ENCODE measurements at regions not wholly inside any gene's neighbourhood (a gene's known extent, or its start where the extent isn't known, plus 50 kb on each side); places are given as distances from the start of the nearest gene placed in this dataset.

DNA sequence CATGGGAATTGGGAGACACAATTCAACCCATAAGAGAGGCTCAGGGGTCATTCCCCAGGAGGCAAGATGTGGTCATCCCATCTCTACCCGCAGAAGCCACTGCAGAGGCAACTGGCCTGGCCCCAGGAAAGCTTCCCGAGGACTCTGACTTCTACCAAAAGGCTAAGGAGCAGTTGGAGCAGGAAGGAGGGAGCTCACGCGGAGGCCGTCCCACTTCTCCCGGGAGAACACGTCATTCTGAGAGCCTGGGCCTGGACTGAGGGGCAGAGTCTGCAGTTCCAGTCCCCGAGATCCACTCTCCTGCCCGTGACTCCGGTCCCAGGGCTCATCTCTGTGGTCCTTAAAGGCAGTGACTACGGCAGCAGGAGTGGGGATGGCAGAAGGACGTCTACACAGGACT lies 69.0 kb upstream of the TAF1B start:
- no peak for DNase-seq

DNA sequence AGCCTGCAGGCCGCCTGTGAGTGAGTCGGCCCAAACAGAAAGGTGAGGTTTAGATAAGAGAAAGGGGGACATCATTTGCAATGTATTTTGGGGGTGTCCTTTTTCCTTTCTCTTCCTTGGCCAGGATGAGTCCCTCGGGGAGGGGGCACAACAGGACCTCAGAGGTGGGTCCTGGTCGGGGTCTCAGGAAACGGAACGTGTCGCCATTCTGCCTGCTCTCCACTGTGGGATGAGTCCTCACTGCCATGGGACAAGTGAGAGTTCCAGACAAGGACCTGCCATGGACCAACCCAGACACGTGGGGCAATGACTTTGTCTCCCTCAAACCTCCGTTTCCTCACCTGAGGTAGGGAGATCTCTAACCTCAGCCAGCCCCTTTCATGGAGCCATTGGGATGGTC lies 67.9 kb upstream of the TAF1B start:
- no peak for DNase-seq

DNA sequence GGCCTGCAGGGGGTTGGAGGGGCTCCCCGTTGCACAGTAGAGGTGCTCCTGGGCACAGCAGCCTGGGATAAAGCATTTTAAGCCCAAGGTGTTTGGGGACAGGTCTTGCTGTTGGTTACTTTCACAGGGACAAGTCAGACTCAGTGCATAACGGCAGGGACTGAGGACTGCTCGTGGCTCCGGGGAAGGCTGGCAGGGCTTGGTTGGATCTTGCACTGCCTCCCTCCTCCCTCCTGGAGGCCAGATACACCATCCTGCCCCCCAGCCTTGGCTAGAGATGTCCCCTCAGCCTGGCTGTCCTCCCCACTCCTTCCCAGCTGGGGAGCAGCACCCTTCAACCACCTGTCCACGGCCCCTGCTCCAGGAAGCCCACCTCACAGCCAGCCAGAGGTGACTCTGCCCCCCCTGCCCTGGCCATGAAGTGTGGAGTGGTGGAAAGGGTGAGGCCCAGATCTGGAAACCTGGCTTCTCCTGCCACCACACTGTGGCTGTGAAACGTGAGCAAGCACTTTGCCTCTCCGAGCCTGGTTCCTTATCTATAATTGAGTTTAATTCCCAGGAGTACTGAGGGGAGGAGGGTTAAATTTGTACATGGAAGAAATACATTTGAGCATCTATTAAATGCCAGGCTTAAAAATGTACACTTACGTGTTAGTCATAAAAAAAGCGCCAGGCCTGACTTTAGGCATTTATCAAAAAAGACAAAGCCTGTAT lies 67.1 kb upstream of the TAF1B start:
- no peak for DNase-seq

DNA sequence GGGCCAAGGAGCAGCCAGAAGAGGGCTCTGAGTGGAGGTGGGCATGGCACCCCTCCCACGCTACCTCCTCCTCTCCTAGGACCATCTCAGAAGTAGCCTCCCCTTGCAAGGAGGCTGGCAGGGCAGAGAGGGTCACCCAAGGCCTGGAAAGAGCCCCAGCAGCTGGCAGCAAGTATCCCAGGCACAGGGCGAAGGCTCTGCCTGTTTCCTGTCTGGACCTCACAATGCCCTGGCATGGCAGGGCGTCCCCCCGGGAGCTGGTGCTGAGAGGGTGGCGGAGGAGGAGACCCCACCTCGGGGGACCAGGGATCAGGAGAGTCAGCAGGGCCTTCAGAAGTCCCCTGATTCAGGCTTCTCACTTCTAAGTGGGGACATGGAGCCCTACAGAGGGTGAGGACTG lies 66.2 kb upstream of the TAF1B start:
- DNase-seq, result no peak

DNA sequence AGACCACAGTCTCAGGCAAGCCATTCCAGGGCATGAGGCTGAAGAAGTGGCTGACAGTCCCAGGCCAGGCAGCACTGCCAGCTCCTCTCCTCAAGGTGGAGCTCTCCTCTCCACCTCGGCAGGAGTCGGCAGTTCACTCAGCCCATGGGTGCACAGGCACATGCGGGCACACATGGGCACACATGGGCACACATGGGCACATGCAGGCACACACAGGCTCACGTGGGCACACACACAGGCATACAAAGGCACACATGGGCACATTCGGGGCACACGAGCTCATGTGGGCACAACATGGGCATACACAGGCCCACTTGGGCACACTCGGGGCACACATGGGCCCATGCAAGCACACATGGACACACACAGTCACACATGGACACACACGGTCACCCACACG lies 65.3 kb upstream of the TAF1B start:
- DNase-seq, result no peak

DNA sequence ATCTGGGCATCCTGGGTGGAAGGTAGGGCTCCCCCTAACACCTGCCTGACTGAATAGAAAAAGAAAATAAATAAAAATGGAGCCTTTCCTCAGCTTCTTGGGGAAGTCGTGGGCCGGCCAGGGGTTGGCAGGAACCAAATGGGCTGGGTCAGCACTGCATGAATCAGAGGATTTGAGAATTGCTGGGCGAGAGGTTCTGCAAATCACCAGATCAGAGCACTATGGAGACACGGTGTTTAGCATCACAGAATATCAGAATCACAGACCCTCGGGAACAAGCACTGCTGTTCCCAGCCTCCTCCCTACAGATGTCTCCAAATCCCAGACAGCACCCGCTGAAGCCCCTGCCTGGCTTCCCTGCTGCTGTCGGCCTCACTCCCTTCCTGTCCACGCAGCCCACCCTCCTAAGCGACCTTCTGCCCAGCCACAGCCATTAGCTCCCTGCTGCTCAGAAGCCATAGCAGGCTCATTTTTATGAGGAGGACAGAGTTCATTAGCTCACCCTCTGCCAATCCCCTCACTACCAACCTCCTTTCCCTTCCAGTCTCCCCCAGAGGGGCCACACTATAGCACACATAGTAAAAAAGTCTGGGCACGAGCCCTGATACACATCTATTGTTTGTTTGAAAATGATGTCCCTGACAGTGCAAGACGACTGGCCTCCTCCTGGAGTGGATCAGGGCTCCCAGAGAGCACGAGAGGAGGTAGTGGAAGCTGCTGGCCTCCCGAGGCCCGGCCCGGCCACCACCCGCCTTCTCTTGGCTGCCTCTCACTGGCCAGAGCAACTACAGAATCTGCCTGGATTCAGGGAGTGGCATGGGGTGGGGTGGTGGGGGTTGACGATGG lies 64.6 kb upstream of the TAF1B start:
- DNase-seq, result no peak

DNA sequence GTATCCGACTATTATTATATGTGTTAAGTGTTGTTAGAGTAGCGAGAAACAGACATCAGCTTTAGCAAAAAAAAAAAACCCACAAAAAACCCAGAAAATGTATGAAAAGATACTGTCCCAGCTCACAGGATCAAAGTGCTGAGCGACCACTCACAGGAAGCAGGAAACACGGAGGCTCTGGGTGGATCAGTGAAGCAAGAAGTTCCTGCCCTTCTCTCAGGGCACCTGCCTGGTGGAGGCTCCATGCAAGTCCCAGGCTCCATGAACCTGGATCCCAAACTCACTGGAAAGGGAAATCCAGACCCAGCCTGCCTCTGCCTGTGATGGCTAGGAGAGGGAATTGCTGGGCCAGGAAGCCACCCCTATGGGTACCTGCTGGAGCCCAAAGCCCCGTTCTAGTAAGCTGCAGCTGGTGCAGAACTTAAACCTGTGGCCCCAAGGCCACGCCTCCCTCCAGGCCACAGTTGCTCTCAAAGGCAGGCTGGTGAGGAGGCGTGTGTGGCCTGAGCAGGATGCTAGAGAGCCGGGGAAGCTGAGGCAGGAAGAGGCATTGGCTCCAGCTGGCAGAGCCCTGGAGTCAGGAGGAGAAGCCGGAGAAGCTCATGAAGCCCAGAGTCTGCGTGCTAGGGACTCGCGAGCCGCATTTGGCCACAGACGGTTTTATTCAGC lies 63.5 kb upstream of the TAF1B start:
- no peak for DNase-seq

DNA sequence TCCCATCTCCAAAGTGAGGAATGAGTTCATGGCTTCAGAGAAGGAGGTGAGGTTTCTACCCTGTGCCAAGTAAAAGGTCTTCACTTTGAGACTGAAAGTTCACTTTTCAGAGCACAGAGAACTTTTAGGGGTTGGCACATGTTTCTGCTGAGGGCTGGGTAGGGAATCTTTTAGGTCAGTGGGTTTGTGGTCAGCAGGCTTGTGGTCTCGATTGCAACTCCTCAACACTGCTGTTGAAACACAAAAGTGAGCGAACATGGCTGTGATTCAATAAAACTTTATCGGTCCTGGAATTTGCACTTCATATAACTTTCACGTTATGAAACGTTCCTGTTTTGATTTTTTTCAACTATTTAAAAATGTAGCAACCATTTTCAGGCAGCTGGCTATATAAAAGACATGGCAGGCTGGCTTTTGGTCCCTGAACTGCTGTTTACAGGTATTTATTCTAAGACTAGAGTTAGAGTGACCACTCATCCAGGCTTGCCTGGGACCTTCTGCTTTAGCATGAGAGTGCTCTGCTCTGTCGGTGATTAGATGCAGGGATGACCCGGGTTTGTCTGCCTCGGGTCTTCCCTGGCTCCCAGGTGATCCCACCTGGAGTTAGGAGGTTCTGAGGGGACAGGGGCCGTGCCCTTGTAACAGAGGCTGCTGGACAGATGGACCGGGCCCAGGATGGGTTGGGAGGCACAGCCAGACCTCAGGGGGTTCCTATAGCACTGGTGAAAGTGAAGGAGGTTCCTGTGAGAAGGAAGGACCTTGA lies 62.7 kb upstream of the TAF1B start:
- DNase-seq, result no peak

DNA sequence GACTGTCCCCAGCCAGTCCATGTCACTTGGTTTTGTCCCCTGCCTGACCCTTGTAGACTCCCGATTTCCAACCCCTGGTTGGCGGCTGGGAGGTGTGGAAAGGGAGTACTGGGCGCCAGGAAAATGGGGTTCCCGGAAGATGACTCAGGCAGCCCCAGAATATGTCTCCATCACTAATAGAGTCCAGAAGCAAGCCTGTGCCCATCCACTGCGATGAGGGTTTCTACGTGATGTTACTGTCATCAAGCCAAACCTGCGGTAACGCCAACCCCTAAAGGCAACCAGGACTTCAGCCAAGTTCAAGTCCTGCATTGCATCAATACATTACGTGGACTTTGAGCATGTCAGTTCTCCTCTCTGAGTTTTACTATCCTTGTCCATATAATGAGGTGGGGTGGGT lies 62.0 kb upstream of the TAF1B start:
- no peak for DNase-seq

DNA sequence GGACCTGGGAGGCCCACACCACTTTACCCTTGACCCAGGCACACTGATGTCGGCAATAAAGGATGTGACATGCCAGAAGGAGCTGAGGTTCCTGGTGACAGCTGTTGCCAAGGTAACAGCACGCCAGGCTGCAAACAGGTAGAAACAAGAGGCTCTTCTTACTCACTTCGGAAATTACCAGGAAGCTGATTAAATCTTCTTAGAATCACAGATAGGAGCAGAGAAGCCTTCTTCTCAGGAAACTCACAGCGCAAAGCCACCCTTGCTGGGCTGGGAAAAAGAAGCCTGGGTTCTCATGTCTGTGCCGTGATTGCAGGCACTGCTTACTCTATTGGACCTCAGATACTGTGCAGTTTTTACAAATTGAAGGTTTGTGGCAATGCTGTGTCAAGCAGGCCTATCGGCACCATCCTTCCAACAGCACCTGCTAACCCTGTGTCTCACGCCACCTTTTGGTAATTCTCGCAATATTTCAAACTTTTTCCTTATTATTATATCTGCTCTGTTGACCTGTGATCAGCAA lies 61.0 kb upstream of the TAF1B start:
- DNase-seq, result peak; percentile 65

DNA sequence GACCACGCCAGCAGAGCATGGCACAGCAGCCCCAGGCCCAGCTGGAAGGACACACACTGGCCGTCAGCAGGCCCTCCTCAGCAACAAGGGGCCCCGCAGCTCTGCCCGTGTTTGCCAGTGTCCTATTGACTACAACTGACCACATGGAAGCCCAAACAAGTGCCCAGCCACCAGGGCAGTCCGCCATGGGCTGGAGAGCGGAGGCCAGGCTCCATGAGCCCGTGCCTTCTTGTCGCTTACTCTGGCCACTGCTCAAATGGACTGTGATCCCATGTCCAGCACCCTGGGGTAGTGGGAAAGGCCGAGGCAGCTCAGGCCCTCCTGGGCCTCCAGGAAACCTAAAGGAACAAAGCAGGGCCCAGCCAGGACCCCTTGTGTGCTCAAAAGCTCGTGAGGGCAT lies 53.9 kb upstream of the TAF1B start:
- no peak for DNase-seq

DNA sequence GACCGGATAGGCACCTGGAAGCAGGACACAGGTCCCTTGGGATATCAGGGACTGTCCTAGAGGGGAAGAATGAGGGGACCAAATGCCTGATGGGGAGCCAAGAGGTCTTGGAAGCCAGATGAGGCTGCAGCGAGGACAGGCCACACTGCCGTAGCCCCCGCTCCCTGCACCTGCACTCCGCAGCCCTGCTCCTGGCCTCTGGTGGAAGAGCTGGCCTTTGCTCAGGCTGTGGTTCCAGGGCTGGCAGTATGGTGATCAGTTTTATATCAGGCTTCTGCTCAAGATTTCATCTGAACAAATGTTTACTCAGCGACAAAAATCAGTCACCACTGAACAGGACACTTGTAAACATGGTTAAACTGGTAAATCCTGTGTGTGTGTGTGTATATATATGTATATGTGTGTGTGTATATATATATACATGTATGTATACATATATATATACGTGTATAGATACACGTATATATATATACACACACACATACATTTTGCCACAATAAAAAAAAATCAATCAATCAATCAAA lies 52.5 kb upstream of the TAF1B start:
- DNase-seq, result no peak

DNA sequence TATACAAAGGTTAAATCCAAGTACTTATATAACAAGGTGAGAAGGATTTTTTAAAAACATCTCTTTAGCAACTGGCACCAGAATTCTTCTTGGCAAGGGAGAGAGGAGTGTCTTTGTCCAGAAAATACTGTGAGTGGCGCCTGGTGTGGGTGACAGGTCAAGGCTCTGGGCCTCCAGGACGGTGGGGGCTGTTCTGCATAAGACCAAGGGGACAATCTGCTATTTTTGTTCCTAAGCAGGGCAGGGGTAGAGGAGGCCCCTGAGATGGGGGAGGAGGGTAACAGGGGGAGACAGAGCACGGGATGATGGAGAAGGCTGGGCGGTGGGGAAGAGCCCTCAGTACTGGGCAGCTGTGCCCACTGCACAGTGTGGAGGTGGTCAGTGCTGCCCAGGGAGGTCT lies 51.6 kb upstream of the TAF1B start:
- DNase-seq, result no peak

DNA sequence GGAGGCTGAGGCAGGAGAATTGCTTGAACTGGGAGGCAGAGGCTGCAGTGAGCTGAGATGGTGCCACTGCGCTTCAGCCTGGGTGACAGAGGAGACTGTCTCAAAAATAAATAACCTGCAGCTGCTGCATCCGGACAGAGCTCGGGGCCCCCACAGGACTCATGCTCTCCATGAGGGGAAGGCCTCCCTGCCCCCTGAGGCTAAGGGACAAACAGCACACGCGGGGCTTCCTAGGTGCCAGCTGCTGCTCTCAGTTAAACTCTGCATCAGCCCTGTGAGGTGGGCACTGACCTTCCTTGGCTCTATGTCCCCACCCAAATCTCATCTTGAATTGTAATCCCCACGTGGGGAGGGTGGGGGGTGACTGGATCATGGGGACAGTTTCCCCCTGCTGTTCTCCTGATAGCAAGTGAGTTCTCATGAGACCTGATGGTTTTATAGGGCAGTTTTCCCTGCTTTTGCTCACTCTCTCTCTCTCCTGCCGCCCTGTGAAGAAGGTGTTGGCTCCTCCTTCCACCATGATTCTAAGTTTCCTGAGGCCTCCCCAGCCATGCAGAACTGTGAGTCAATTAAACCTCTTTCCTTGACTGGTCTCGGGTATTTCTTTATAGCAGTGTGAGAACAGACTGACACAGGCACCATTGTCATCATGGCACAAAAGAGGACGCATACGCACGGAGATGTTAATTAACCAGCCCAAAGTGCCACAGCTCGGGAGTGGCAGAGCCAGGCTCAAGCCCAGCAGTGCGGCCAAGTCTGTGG lies 49.9 kb upstream of the TAF1B start:
- no peak for DNase-seq

All from NCI-H2171 treated with DMSO at 0.1 percent for 48 hours (cell line).